HG03175 (cell line): ENCODE measurements at regions not wholly inside any gene's neighbourhood (a gene's known extent, or its start where the extent isn't known, plus 50 kb on each side); places are given as distances from the start of the nearest gene placed in this dataset.
A peak's percentile ranks its signal among the peaks of the same experiment; 100 is the strongest.

ENCODE experiments used
- ATAC-seq: cut with Tn5 transposase; IDR thresholded peaks from one replicate; pipeline ENCODE4 v1.9.1; 2021; ENCODE audit warnings: mild to moderate bottlenecking, moderate library complexity; ENCODE audit not compliant: unreplicated experiment

DNA sequence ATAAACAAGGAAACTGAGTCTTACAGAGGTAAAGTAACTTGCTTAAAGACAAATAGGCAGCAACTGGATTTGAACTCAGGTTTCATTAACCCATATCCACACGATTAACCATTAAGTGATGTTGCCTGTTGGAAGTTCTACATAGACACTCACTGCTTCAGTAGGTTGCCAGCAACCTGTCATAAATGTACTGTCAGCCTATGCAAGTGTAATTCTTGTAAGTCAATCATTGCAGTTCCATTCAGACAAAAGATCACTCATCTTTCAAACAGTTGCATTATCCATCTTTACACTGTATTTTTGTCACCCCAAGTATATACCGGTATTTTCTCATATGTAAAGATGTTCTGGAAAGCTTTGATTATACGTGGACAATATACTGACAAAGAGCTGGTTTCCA is 676.9 kb upstream of the PCDH20 start:
- no peak for ATAC-seq

DNA sequence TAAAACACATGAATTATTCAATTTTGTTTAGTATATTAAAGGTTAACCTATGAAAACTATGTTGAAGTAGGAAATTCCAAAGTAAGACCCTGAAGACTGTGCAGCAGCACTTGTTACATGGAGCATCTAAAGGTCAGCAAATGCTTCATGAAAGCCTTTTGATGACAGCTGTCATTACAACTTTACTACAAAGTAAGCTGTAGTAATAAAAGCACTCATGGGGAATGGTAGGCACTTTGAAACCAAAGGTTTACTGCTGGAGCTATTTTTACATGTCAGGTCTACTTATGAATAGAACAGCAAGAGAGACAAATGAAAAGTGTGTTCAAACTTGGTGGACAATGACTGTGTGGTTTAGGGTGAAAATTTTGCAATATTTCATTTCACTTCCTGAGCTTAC is 672.5 kb upstream of the PCDH20 start:
- no peak for ATAC-seq

DNA sequence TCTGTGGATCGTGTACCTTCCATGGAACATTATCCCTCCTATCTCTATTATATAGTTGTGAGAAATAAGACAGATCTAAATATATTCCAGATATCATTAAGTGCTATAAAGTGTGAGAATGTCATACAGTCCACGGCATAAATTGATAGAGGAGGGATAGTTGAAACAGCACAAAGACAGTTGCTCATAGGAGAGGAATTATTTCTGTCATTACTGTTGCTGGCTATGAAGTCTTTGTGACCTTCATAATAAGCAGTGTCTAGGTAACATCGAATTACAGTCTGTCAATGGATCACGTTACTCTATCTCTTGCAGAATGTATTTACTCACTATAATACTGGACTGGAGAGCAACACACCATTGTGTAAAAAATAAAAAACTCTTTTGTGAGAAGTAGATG is 671.5 kb upstream of the PCDH20 start:
- no peak for ATAC-seq

DNA sequence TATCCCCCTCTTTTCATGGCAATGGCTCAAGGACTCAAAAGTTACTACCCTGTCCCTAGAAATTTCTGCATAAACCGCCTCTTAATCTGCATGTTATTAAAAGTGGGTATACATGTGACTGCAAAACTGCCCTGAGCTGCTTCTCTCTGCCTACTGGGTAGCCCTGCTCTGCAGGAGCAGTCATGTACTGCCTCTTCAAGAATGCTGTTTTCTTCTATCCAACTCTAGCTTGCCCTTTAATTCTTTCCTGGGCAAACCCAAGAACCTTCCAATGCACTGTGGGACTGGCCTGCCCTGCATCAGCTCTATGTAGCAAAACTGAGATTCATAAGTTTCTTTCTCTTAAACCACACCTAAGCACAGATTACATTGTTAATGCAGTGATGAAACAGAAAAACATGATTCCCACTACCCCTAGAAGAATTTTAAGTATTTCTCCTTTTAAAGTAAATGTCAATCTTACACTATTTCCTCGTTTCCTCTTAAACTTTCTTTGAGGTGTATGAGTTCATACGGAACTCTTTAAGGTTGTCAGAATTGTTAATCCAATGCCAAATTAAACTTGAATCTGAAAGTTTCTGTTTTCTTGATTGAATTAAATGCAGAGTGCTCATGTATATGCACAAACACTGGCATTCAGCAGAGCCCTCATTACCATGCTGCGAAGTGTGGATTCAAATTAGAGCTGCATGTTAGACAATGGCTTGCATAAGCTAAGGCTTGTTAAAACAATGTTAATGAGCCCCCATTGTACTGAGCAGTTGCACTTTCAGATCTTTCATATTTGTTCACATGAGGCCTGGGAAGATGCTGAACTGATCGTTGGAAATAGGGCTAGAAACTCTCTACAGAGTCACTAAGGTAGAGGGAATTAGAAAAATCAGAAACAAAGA is 669.9 kb upstream of the PCDH20 start:
- ATAC-seq, result no peak

DNA sequence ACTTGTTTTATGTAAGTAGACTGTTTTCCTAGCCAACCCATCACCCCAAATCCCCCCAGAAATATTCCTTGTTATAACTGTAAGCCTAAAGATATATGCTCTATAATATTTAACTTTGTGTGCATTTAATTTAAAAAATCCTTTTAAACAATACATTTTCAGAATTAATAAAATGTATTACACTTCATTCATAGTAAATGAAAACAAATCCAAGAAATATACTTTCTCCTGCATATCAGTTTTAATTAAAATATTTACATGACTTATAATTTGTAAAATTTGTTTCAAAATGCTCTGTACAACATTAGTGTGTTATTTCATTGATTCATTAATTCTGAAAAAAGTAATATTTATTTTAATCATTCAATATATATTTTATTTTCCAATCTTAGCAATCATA is 669.1 kb upstream of the PCDH20 start:
- ATAC-seq, result no peak

DNA sequence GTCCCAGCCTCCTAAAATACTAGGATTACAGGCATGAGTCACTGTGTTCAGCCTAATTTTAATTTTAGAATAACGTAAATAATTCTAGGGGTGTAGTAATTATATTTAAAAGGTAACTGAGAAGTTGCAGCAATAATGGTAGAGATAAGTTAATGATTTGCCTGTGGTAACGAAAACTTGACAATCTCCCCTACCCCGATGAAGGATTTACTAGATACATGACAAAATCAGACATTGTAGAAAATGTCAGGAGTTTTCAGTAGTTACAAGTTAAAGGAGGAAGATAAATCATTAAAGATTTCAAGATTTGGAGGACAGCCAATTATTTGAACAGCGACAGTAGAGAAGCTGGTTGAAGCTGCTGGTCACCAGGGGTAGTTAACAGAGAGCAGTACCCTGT is 652.2 kb upstream of the PCDH20 start:
- no peak for ATAC-seq

DNA sequence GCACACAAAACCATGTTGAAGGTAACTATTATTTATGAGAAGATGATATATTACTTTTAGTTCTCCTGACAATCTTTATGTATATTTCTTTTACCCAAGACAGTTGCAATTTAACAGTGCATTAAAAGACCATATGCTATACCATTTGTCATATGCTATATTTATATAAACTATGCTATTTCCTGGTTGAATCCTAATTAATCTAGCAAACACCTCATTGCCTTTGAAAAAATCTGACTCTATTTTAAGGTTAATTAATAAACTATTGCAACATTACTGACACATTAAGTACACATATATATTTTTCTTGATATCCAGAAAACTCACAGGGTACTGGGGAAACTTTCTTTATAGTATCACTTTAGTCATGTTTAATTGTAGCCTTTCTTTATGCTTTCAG is 649.4 kb upstream of the PCDH20 start:
- no peak for ATAC-seq

DNA sequence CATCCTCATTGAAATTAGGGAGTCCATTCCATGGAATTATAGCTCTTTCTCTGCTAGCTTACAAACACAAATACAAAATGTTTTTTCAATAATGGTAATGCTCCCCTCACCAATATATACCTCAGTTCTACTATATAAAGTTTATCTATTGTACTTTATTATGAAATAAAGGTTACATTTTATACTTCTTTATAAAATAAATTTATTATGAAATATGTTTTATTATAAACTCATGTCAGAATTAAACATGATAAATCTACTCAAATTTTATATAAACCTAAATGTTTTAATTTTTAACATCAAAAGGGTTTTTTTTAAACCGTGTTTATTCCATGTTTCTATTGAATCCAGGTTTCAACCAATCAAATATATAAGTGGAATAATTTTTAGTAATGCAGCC is 646.1 kb upstream of the PCDH20 start:
- no peak for ATAC-seq

DNA sequence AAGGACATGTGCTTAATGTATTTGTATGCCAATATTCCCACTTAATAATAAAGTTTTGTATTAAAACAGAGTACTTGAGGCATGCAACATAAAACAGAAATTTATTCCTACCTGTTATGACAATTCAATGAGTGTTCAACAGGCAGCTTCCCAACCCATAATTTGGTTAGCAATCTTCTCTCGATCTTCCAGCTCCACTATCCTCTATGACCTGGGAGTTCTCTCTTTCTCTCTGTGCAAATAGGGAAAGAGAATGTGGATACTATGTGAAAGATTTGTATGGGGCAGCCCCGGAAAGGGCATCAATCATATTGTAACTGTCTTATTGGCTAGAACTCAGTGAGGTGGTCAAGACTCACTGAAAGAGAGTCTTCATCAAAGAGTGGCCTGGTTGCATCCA is 644.9 kb upstream of the PCDH20 start:
- ATAC-seq, result no peak

DNA sequence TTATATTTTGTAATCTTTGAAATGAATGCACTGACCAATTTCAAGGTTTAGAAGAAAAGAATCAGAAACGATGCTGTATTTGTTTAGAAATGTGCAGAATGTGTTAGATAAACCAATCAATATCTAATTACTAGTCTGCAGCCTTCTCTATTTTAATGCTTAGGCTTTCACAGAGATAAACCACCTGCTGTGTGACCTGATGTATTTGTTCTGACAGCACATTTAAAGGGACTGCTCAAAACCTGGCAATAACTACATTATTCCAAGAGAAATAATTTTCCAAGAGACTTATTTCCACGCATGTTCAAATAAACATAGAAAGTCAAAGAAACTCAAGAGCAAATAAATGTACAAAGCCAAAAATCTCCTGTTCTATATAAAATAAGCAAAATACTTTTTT is 641.6 kb upstream of the PCDH20 start:
- ATAC-seq, result no peak

DNA sequence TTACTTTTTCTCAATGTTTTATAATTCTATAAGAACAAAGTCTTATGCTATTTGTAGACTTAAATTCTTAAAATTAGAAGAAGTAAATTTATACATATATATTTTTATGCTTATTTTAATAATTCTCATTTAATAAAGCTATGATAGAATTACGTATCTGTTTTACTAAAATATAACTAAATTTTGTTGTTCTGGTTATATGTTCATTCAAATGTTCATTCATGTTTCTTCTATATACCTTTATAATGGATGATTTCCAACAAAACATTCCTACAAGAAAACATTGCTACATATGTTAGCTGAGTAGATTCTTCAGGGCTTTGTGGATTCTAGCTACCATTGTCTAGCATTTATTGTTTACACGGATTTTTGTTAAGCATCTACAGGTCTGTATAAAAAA is 634.3 kb upstream of the PCDH20 start:
- no peak for ATAC-seq

DNA sequence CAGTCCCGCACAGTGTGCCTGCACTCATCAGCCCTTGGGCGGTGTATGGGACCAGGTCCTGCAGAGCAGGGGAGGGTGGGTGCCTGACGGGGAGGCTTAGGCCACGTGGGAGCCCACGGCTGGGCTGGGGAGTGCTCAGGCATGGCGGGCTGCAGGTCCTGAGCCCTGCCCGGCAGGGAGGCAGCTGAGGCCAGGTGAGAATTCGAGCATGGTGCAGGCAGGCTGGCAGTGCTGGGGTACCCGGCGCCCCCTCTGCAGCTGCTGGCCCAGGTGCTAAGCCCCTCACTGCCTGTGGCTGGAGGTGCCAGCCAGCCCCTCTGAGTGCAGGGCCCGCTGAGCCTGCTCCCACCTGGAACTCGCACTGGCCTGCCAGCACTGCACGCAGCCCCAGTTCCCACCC is 630.9 kb upstream of the PCDH20 start:
- ATAC-seq, result no peak

DNA sequence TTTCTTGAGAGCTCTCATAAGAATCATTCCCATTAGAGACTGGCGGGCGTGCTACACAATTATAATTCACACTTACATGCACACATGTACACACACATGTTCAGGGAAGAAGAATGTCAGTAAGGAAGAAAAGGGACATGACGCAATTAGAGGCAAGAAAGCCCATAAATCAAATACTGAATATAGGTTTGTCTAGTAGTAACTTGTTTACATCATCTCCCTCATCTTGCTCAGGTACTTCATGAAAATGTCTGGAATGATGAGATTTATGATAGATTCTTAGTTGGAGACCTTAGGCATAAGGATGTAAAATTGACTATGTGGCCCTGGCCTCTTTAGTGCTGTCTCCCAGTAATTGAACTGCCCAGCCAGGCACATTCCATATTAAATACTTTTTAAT is 628.0 kb upstream of the PCDH20 start:
- ATAC-seq, result no peak

DNA sequence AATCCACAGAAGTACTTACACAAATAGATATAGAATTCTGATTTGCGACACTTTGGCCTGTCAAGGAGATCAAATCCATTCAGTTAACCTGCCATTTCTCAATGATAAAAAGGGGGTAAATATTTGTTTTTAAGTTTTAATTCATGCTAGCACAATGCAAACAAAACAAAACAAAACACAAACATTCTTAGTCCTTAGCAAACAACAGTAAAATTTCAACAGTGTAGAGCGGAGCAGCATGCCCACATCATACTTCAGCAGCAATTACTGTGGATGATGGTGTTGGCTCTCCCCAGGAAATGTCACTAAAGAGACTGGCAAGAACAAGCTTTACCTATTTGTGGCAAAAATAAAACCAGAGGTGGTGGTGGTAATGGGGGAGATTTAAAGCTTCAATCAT is 625.2 kb upstream of the PCDH20 start:
- no peak for ATAC-seq

DNA sequence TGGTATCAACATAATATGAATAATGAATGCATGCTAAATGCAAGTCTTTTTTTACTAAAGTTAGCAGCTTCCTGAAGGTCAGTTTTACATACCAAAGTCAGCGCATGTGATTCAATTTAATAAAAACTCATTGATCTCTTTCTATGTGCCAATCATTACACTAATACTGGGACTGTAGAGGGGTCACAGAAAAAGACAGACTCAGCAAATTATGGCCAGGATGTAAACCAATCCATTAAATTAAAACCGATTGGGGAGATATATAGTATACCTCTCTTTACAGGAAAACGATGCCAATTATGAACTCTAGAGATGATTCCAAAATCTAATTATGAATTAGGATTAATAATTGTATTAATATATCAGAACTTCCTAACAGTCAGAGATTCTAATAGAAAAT is 624.4 kb upstream of the PCDH20 start:
- ATAC-seq, result no peak

DNA sequence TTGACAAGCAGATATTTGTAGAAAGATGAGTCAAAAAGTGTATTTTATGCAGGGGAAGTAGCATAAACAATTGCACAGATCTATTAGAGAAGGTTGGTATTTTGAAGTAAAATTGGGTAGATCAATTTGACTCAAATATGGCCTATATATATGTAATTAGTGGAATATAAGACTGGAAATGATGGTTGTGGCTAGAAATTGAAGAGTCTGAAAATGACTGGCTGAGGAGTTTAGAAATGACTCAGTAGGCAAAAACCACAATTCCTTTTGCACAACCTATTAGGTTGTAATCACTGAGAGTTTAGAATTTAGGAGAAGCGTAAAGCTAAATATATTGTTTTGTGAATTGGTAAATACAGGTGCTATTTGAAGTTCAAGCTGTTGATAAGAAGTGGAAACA is 622.6 kb upstream of the PCDH20 start:
- peak; percentile 52 for ATAC-seq

DNA sequence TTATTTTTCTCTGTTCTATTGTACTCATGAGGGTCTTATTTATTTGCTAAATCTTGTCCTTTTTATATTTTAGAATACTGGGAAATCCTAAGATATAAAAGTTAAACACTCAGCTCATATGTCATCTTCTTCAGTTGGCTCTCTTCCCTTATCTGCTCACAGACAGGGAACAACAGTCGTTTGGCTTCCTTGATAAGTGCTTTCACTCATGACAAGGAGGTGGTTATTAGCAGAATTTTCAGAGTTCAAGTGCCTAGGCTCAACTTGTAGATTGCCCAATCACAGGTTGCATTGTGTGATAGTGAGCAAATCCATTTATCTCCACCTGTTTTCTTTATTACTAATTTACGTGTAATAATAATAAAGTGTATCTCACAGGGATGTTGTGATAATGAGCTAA is 620.3 kb upstream of the PCDH20 start:
- no peak for ATAC-seq

DNA sequence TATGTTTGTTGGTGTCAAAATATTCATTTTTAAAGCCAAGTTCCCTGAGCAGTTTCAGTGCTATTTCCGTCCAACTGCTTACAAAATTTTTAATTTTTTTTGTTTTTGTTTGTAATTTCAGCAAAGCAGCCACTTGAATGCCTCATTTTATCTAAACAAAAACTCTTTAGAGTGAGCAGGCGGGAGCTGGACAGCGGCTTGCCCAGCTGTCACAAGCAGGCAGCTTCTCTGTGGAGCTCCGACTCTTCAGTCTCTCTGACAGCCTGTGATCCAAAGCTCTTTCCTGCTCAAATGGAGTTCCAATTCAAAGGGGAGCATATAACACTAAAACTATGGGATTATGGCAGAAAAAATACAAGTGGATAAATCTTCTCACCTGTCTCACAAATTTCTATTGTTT is 618.3 kb upstream of the PCDH20 start:
- no peak for ATAC-seq

DNA sequence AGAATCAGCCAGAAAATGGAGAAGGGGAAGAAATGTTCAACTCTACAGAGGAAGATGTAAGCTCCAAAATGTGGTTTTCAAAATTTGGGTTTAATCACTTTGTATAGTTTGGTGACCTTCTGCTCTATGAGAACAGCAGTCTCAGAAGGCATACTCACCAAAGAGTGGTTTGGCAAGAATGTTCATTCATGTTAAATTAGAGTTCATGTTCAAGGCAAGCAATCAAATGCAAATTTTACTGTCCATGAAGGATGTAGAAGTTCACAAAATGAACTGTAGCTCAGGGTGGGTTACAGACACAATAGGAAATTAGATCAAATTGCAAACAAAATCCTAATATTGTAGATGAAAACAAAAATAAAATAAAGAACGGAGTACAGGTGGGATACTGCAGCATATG is 606.7 kb upstream of the PCDH20 start:
- no peak for ATAC-seq

DNA sequence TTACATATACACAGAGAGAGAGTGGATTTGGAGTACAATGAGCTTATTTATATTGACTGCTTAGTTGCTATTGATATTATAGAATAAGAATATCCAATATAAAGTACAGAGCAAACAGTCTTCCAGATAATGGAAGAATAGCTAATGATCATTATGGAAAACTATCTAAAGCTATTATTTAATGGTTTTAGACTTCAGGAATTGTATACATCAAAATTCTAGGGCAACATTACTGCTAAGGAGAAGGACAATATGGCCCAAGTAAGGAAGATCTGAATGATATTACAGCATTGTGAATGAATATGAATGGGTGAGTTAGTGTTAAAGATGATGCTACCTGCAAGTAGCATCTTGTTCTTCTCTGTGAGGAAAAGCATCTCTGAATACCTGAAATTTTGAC is 604.2 kb upstream of the PCDH20 start:
- no peak for ATAC-seq

DNA sequence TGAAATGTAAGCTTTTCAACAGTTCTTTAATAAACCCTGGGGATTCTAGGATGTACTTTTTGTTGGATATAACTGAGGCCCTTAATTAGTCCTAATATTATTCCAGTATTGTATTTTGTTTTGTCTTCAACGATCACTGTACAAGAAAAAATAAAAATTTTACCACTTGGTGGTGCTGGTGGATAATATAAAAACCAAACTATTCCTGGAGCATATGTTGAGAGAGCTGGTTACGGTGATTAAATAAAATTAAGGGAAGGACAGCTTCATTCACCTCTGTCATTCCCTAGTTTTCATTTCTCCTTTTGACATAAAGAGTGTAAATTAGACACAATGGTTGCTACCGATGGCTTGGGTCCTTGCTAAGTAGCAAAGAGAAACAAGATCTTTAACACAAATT is 598.6 kb upstream of the PCDH20 start:
- no peak for ATAC-seq

DNA sequence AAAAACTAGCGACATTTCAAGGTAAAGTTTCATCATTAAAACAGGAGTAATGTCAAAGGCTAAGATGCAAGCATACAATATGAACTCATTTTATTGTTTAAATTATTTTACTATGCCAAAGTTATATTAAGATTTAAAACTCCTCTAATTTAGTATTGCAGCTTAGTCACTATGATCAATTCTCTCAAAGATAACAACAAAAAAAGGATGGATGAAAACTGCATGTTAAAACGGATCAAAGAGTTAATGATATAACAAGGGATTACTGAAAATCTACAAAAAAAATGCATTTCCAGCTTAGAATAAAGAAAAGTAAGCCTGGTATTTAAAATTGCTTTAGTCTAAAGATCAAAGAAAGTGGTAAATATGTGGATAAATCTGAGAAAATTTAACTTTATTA is 587.8 kb upstream of the PCDH20 start:
- ATAC-seq, result no peak

DNA sequence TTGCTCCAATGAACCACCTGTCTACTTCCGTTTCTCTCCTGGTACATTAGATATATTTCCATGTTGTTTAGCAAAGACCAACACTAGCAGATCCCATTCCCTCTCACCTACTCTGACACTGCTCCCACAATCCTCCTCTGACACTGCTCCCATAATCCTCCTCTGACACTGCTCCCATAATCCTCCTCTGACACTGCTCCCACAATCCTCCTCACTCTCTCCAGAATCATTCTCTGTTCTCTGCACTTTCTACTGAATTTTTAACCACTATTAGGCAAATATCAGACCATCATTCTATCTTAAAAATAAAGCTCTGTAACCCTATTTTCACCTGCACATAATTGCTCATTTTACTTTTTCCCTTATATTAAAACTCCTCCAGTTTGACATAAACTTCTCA is 578.5 kb upstream of the PCDH20 start:
- no peak for ATAC-seq
